GM12875 (cell line): ENCODE measurements at regions not wholly inside any gene's neighbourhood (a gene's known extent, or its start where the extent isn't known, plus 50 kb on each side); places are given as distances from the start of the nearest gene placed in this dataset.

Experiments
- H3K4me3 ChIP-seq: one replicate; pipeline ENCODE4 v1.5.1; 2011; ENCODE audit warnings: low read depth, low read length, control low read depth
- TF ChIP-seq, protein P1 (sequence below): IDR thresholded peaks from 2 replicates; pipeline ENCODE4 v1.5.1; 2011; ENCODE audit warnings: low read depth, mild to moderate bottlenecking, control low read depth, inconsistent platforms, low read length, moderate library complexity, borderline replicate concordance; ENCODE audit not compliant: insufficient read depth

DNA sequence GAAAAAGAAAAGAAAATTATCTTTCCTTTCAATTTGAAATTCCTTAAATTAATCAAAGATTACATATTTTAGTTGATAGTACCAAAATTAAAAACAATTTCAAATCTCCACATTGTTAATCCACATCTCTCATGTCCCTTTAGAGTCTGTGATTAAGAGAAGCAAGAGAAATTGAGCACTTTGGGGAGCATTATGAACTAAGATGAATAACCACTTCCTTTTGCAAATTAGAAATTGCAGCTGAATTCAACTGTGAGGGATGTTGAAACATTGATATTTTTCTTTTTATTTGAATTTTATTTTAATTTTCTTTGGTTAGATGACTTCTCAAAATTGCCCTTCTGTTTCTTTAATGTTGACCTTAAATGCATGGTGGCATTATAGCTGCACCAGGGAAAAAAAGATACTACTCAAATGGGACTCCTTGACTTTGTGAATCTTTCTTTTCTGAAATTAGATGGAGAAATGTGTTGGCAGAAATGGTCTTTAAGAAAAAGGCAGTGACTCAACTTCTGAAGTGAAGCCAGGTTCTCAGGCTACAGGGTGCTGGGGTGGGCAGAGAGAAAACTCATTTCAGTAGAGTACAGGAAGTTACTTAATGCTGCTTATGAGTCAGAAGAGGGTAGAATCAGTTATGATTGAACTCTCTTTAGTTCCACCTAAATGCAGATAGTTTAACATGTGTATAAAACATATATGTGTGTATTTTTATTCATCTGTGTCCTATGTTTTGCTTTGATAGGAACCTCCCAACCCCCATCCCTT is 92.0 kb upstream of the TNIP3 start:
- no peak overlapping the region for H3K4me3 ChIP-seq
- TF ChIP-seq, protein P1, sequence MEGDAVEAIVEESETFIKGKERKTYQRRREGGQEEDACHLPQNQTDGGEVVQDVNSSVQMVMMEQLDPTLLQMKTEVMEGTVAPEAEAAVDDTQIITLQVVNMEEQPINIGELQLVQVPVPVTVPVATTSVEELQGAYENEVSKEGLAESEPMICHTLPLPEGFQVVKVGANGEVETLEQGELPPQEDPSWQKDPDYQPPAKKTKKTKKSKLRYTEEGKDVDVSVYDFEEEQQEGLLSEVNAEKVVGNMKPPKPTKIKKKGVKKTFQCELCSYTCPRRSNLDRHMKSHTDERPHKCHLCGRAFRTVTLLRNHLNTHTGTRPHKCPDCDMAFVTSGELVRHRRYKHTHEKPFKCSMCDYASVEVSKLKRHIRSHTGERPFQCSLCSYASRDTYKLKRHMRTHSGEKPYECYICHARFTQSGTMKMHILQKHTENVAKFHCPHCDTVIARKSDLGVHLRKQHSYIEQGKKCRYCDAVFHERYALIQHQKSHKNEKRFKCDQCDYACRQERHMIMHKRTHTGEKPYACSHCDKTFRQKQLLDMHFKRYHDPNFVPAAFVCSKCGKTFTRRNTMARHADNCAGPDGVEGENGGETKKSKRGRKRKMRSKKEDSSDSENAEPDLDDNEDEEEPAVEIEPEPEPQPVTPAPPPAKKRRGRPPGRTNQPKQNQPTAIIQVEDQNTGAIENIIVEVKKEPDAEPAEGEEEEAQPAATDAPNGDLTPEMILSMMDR, result no peak

DNA sequence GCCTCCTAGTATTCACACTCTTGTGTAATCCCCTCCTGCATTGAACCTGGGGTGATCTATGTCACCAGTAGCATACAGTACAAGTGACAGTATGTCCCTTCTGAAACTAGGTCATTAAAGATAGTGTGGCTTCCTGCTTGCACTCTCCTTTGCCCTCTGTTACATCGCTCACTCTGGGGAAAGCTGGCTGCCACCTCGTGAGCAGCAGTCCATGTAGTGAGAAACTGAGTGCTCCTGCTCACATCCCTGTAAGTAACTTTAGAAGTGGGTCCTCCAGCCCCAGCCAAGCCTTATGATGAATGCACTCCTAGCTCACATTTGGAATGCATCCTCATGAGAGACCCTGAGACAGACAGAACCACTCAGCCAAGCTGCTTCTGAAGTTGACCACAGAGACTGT is 89.8 kb upstream of the TNIP3 start:
- H3K4me3 ChIP-seq, result no peak overlapping the region
- TF ChIP-seq, protein P1, result no peak

DNA sequence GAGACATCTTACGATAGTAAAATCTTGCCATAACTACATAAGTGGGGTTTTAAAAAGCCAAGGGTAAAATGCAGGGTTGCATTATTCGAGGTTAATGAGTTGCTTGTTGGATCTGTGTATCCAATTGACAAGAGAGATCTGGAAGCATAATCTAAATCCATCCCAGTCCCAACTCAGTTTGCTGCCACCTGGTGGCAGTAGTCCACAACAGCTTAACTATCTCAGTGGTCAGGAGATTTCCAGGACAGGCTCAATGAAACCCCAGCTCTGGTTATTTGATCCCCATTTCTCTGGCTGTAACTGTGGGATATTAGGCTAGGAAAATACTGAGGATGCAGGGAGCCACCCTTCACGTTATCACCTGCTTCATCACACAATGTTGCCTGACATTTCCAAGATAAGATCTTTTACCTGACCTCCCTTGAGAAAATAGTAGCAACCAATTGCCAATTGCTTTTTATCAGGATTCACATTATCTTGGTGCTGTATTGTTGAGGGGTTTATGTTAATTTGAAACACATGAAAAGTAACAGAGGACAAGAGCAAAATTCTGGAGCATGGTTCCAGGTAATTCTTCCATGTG is 88.2 kb upstream of the TNIP3 start:
- no peak overlapping the region for H3K4me3 ChIP-seq
- TF ChIP-seq, protein P1, result peak; percentile 76

DNA sequence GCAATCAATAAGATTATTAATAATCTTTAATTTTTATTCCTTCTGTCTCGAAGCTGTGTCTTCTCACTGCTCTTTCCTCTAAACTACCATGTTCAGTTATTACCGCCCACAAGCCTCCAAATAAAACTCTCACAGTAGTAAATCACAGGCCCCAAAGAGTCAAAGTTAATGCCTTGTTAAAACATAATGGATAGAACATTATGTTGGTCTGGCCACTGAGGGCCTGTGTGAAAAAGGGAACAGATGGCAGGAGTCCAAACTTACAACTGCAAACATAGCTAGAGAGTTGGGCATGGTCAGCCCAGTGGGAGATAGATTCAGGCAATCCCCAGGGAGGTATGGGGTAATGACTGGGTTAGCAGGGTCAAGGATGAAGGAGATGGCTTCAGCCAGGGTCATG is 84.6 kb upstream of the TNIP3 start:
- H3K4me3 ChIP-seq, result no peak overlapping the region
- TF ChIP-seq, protein P1, result no peak

DNA sequence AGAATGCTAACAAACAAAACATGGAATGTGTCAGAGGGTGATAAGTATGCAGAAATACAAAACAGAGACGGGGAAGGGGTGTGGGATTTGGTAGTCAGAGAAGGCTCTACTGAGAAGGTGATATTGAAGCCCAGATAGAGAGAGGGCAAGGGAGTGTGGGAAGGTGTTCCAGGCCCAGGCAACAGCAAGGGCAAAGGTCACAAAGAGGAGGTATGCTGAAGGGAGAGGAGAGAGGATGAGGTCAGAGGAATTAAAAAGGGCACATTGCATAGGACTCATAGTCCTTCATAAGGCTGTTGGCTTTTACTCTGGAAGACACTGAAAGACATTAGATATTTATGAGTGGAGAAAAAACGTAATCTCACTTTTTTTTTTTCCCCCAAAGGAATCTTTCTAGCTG is 82.6 kb upstream of the TNIP3 start:
- TF ChIP-seq, protein P1, result no peak
- H3K4me3 ChIP-seq, result no peak overlapping the region

DNA sequence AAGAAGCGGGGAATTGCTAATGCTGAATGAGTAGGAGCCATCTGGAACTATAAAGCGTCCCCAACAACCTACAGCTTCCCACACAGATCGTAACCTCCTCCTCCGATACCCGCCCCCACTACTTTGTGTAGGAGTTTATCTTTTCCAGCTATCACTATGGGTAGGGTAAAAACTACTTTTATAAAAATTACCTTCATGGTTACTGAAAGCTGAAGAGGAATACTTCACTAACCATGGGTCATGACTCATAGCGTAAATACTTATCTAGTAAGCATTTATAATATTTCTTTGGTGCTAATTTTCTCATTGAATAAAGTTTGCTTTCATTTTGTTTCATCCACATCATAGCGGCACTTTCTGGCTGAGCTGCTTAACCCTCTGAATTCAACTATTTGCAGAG is 79.4 kb upstream of the TNIP3 start:
- TF ChIP-seq, protein P1, result no peak
- H3K4me3 ChIP-seq, result no peak overlapping the region

DNA sequence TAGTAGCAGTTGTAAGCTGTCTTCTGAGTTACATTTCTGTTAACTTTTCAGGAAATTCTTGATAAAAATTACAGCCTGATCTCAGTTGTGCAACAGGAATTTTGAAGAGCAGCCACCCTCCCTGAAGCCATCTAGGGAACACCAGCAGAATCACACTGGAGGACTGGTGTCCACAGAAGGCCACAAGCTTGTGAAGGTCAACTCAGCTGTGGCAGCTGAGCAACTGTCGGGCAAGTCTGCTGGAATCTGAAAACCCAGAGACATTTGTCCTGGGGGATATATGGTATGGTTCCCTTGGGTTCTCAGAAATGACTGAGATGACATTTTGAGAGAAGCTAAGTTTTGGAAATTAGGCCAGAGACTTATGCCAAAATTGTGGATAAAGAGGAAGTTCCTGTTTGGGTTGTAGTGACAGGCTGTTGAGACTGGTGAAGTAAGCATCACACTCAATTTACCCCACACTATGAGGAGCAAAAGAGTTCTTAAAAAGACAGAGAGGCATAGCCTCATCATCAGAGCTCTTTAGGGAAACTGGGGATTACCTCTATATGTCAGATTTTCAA is 78.1 kb upstream of the TNIP3 start:
- TF ChIP-seq, protein P1, result no peak
- H3K4me3 ChIP-seq, result no peak overlapping the region
